ENCODE measurements at regions not wholly inside any gene's neighbourhood (a gene's known extent, or its start where the extent isn't known, plus 50 kb on each side); places are given as distances from the start of the nearest gene placed in this dataset.

DNA sequence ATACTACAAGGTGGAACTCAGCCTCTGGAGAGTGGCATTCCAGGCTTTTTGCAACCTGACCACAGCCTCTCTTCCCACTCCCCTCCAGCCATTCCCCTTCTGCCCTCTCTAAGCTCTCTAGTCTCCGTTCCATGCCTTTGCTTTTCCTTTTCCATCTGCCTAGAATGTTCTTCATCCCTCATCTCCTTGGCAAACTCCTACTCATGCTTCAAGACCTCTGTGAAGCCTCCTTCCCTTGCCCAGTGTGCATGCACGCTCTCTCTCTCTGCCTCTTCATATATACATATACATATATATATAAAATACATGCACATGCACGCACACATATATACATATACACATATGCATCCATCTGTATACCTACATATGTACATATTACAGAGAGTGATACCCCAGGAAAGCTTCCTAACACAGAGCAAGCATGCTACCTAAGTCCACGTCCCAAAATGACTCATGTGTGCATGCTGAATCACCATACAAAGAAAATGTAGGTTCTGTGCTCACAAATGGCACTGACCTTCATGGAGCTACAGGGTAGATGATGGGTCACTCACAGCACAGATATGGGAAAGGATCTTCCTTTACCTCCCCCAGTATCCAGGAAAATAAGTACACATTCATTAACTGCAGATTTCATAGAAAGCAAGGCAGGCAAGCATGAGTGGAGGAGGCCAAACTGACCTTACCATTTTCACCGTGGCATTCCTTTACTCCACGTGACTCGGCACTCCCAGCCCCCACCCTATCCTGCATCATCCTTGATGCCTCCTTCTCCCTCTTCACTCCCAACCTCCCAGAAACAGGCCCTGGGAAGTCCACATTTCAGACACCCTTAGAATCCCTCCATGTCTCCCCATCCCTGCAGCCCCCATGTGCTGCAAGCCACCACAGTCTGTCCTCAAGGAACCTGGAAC, 238.4 kb upstream of the ZMIZ1 start:
- ATAC-seq (ENCODE audit: insufficient read depth, low FRiP score) (no peak), DNase-seq (no peak)
- H3K36me3 ChIP-seq (ENCODE audit: control insufficient read depth in 4 of 4, insufficient read depth in 4 of 4, low read length in 4 of 4), result no peaks in the 10 kb centered on the region
- H3K27me3 ChIP-seq (ENCODE audit: control insufficient read depth in 3 of 3, insufficient read depth in 3 of 3, low read length in 2 of 3), result no peaks in the 10 kb centered on the region
- peaks cover 0 to 8% (median 4%) of the 10 kb centered on the region in 4 donors for H3K9me3 ChIP-seq (ENCODE audit: control insufficient read depth in 4 of 4, insufficient read depth in 3 of 4, low read length in 3 of 4)
- H3K27ac ChIP-seq (ENCODE audit: low read depth in 1 of 2, low read length in 1 of 2), result no peak overlapping the region
- TF ChIP-seq, protein P1, sequence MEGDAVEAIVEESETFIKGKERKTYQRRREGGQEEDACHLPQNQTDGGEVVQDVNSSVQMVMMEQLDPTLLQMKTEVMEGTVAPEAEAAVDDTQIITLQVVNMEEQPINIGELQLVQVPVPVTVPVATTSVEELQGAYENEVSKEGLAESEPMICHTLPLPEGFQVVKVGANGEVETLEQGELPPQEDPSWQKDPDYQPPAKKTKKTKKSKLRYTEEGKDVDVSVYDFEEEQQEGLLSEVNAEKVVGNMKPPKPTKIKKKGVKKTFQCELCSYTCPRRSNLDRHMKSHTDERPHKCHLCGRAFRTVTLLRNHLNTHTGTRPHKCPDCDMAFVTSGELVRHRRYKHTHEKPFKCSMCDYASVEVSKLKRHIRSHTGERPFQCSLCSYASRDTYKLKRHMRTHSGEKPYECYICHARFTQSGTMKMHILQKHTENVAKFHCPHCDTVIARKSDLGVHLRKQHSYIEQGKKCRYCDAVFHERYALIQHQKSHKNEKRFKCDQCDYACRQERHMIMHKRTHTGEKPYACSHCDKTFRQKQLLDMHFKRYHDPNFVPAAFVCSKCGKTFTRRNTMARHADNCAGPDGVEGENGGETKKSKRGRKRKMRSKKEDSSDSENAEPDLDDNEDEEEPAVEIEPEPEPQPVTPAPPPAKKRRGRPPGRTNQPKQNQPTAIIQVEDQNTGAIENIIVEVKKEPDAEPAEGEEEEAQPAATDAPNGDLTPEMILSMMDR (IDR thresholded peaks at IDR 0.05; ENCODE audit: control extremely low read depth, extremely low read depth), result no peak
- H3K9ac ChIP-seq (ENCODE audit: insufficient read depth in 1 of 2, low read length in 2 of 2), result no peak overlapping the region
- WGBS, 2 donors, result 61 to 62% methylated on average over 7 of the region's 7 CpGs
- no peak overlapping the region for H3K4me3 ChIP-seq
- peaks cover 0 to 13% (median 5%) of the 10 kb centered on the region in 5 donors for H3K4me1 ChIP-seq (ENCODE audit: control insufficient read depth in 5 of 5, insufficient read depth in 5 of 5, low read length in 5 of 5)

DNA sequence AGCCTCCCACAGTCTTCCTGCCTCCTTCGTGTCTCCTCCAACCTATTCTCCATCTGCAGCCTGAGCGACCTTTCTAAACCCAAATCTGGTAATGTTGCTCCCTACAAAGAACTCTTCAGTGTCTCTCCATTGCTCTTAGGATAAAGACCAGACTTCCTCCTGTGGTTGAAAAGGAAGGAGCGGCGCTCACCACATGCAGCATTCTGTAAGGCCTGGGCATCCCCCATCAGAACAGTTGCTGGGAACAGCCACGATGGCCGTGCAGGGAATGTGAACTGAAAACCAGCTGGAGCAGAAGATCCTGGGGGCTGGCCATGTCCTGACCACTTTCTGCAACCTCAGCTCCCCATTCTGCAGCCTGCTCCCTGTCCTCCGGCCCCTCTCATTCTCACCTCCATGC, 237.8 kb upstream of the ZMIZ1 start:
- TF ChIP-seq, protein P1 (IDR thresholded peaks at IDR 0.05; ENCODE audit: control extremely low read depth, extremely low read depth), result no peak
- whole genome bisulfite sequencing, 2 donors, result 26 to 63% methylated on average over 7 of the region's 7 CpGs

DNA sequence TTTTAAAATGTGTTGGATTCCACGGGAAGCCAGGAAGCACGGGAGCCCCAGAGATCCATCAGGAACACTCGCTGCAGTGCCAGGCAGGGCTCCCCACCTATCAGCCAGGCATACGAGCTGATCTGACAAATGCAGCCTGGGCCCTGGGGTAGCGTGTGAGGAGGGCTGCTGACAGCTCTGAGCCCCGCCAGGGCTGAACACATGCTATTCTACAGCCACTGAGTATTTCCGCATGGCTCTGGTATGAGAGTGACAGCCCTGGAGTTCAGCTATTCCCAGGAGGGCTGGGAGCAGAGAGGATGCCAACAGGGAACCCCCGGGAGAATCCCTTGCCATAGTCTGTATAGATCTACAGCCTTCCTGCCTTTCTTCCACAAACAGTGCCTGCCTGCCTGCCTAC, 237.3 kb upstream of the ZMIZ1 start:
- no peaks in the 10 kb centered on the region for H3K36me3 ChIP-seq (ENCODE audit: control insufficient read depth in 4 of 4, insufficient read depth in 4 of 4, low read length in 4 of 4)
- H3K27me3 ChIP-seq (ENCODE audit: control insufficient read depth in 3 of 3, insufficient read depth in 3 of 3, low read length in 2 of 3), result no peaks in the 10 kb centered on the region
- no peak overlapping the region for H3K9ac ChIP-seq (ENCODE audit: insufficient read depth in 1 of 2, low read length in 2 of 2)
- no peak overlapping the region for H3K27ac ChIP-seq (ENCODE audit: low read depth in 1 of 2, low read length in 1 of 2)
- DNase-seq (peak in 1 of 3 donors; percentile 31), ATAC-seq (ENCODE audit: insufficient read depth, low FRiP score) (no peak)
- peaks cover 0 to 13% (median 5%) of the 10 kb centered on the region in 5 donors for H3K4me1 ChIP-seq (ENCODE audit: control insufficient read depth in 5 of 5, insufficient read depth in 5 of 5, low read length in 5 of 5)
- TF ChIP-seq, protein P1 (IDR thresholded peaks at IDR 0.05; ENCODE audit: control extremely low read depth, extremely low read depth), result no peak
- WGBS, 2 donors, result 78 to 82% methylated on average over 8 of the region's 8 CpGs
- H3K4me3 ChIP-seq, result no peak overlapping the region
- peaks cover 0 to 8% (median 4%) of the 10 kb centered on the region in 4 donors for H3K9me3 ChIP-seq (ENCODE audit: control insufficient read depth in 4 of 4, insufficient read depth in 3 of 4, low read length in 3 of 4)

More for the DNA sequence above, 237.8 kb upstream of the ZMIZ1 start:
- peaks cover 0 to 13% (median 5%) of the 10 kb centered on the region in 5 donors for H3K4me1 ChIP-seq (ENCODE audit: control insufficient read depth in 5 of 5, insufficient read depth in 5 of 5, low read length in 5 of 5)
- no peak overlapping the region for H3K9ac ChIP-seq (ENCODE audit: insufficient read depth in 1 of 2, low read length in 2 of 2)
- H3K9me3 ChIP-seq (ENCODE audit: control insufficient read depth in 4 of 4, insufficient read depth in 3 of 4, low read length in 3 of 4), result peaks cover 0 to 8% (median 4%) of the 10 kb centered on the region in 4 donors
- ATAC-seq (ENCODE audit: insufficient read depth, low FRiP score) (no peak), DNase-seq (no peak)
- no peak overlapping the region for H3K4me3 ChIP-seq
- H3K27ac ChIP-seq (ENCODE audit: low read depth in 1 of 2, low read length in 1 of 2), result no peak overlapping the region
- no peaks in the 10 kb centered on the region for H3K36me3 ChIP-seq (ENCODE audit: control insufficient read depth in 4 of 4, insufficient read depth in 4 of 4, low read length in 4 of 4)
- H3K27me3 ChIP-seq (ENCODE audit: control insufficient read depth in 3 of 3, insufficient read depth in 3 of 3, low read length in 2 of 3), result no peaks in the 10 kb centered on the region

All from lung (tissue), 11 donors.